ENCODE measurements at regions not wholly inside any gene's neighbourhood (a gene's known extent, or its start where the extent isn't known, plus 50 kb on each side); places are given as distances from the start of the nearest gene placed in this dataset.

DNA sequence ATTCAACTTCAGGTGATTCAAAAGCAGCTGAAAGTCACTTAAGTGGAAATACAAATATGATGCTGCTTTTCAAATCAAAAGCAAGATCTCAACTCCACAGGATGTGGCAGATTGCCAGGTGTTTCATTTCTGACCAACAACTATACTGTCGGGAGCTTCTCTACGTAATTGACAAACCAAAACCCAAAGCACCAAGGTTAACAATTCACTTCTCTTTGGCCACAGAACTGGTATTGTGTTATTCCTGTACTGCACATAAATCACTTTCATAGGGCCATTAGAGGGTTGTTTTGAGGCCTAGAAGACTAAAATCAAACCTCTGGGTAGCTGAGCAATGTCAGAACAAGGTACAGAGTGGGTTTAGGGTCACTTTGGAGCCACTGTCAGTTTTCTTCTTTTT is 169.7 kb downstream of the HAO1 start:
- H3K27me3 ChIP-seq (ENCODE audit: control insufficient read depth in 3 of 3, insufficient read depth in 3 of 3, low read length in 2 of 3): no peaks in the 10 kb centered on the region
- H3K27ac ChIP-seq (ENCODE audit: low read depth in 1 of 2, low read length in 1 of 2): no peak overlapping the region
- H3K36me3 ChIP-seq (ENCODE audit: control insufficient read depth in 4 of 4, insufficient read depth in 4 of 4, low read length in 4 of 4): no peaks in the 10 kb centered on the region
- H3K9ac ChIP-seq (ENCODE audit: insufficient read depth in 1 of 2, low read length in 2 of 2): no peak overlapping the region
- TF ChIP-seq CTCF (IDR thresholded peaks at IDR 0.05; ENCODE audit: control extremely low read depth, extremely low read depth): no peak
- DNase-seq (peak in 2 of 3 donors; percentile 9 to 37), ATAC-seq (ENCODE audit: insufficient read depth, low FRiP score) (no peak)
- H3K9me3 ChIP-seq (ENCODE audit: control insufficient read depth in 4 of 4, insufficient read depth in 3 of 4, low read length in 3 of 4): peaks cover 0 to 3% (median 0%) of the 10 kb centered on the region in 4 donors
- H3K4me3 ChIP-seq: no peak overlapping the region
- H3K4me1 ChIP-seq (ENCODE audit: control insufficient read depth in 5 of 5, insufficient read depth in 5 of 5, low read length in 5 of 5): no peaks in the 10 kb centered on the region
- WGBS, 2 donors: 32 to 51% methylated on average over 2 of the region's 2 CpGs

DNA sequence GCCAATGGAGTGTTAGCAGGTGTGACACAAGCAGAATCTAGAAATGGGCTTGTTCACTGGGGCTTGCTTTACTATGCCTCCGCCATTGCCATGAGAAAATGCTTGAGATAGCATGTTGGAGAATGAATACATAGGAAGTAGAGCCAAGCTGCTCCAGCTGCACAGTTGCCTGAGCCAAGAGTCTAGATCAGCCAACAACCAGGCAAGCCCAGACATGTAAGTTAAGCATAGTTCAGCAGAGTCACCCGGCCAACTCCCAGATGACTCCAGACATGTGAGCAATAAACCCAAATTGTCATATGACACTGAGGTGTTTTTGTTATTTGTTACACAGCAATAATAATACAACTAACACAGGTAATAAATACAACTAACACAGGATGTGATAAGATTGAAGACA is 167.9 kb downstream of the HAO1 start:
- no peak for TF ChIP-seq CTCF (IDR thresholded peaks at IDR 0.05; ENCODE audit: control extremely low read depth, extremely low read depth)
- no peaks in the 10 kb centered on the region for H3K36me3 ChIP-seq (ENCODE audit: control insufficient read depth in 4 of 4, insufficient read depth in 4 of 4, low read length in 4 of 4)
- DNase-seq (peak in 1 of 3 donors; percentile 12), ATAC-seq (ENCODE audit: insufficient read depth, low FRiP score) (no peak)
- no peak overlapping the region for H3K9ac ChIP-seq (ENCODE audit: insufficient read depth in 1 of 2, low read length in 2 of 2)
- H3K4me1 ChIP-seq (ENCODE audit: control insufficient read depth in 5 of 5, insufficient read depth in 5 of 5, low read length in 5 of 5): no peaks in the 10 kb centered on the region
- H3K9me3 ChIP-seq (ENCODE audit: control insufficient read depth in 4 of 4, insufficient read depth in 3 of 4, low read length in 3 of 4): peaks cover 0 to 10% (median 2%) of the 10 kb centered on the region in 4 donors
- H3K4me3 ChIP-seq: no peak overlapping the region
- no peak overlapping the region for H3K27ac ChIP-seq (ENCODE audit: low read depth in 1 of 2, low read length in 1 of 2)
- no peaks in the 10 kb centered on the region for H3K27me3 ChIP-seq (ENCODE audit: control insufficient read depth in 3 of 3, insufficient read depth in 3 of 3, low read length in 2 of 3)
- 87 to 88% methylated on average over 2 of the region's 2 CpGs for WGBS, 2 donors

GRCh38 chr20:7773511-7773910 is 166.7 kb downstream of the HAO1 start:
- H3K4me1 ChIP-seq (ENCODE audit: control insufficient read depth in 5 of 5, insufficient read depth in 5 of 5, low read length in 5 of 5): no peaks in the 10 kb centered on the region
- ATAC-seq (ENCODE audit: insufficient read depth, low FRiP score): no peak

More at GRCh38 chr20:7773511-7773910, 166.7 kb downstream of the HAO1 start:
- no peak overlapping the region for H3K27ac ChIP-seq (ENCODE audit: low read depth in 1 of 2, low read length in 1 of 2)
- H3K9ac ChIP-seq (ENCODE audit: insufficient read depth in 1 of 2, low read length in 2 of 2): no peak overlapping the region
- no peak for TF ChIP-seq CTCF (IDR thresholded peaks at IDR 0.05; ENCODE audit: control extremely low read depth, extremely low read depth)
- H3K4me3 ChIP-seq: no peak overlapping the region
- no peak for DNase-seq
- WGBS, 2 donors: 85 to 86% methylated on average over 2 of the region's 2 CpGs
- peaks cover 0 to 10% (median 2%) of the 10 kb centered on the region in 4 donors for H3K9me3 ChIP-seq (ENCODE audit: control insufficient read depth in 4 of 4, insufficient read depth in 3 of 4, low read length in 3 of 4)
- H3K27me3 ChIP-seq (ENCODE audit: control insufficient read depth in 3 of 3, insufficient read depth in 3 of 3, low read length in 2 of 3): no peaks in the 10 kb centered on the region
- no peaks in the 10 kb centered on the region for H3K36me3 ChIP-seq (ENCODE audit: control insufficient read depth in 4 of 4, insufficient read depth in 4 of 4, low read length in 4 of 4)

All from lung (tissue), 11 donors.